GM23338 (cell line): ENCODE measurements at regions not wholly inside any gene's neighbourhood (a gene's known extent, or its start where the extent isn't known, plus 50 kb on each side); places are given as distances from the start of the nearest gene placed in this dataset.
A peak's percentile ranks its signal among the peaks of the same experiment; 100 is the strongest.

Source experiments
- ATAC-seq: fragments of 200-7000 bp; cut with Tn5 transposase; 3 replicates; pipeline ENCODE4 v1.9.1; 2020
- DNase-seq: peaks from one replicate; pipeline ENCODE4 v3.0.0-alpha.2; 2015; ENCODE audit warnings: low spot score
- H2AFZ ChIP-seq: fragments of 200-600 bp; sonication (generic); 2 replicates; pipeline ENCODE4 v1.8.0; 2016; ENCODE audit warnings: antibody characterized with exemption, mild to moderate bottlenecking, moderate library complexity
- H3F3A ChIP-seq: fragments of 200-600 bp; sonication (generic); replicated peaks from 2 replicates; pipeline ENCODE4 v1.8.0; 2017; ENCODE audit warnings: antibody characterized with exemption, mixed run types, low read depth
- H3K27ac ChIP-seq: fragments of 200-600 bp; sonication (generic); 2 replicates; pipeline ENCODE4 v1.6.1; 2016; ENCODE audit warnings: low read depth
- H3K27me3 ChIP-seq: fragments of 200-600 bp; sonication (generic); 2 replicates; pipeline ENCODE4 v1.8.0; 2016; ENCODE audit warnings: mild to moderate bottlenecking, mixed run types, moderate library complexity; ENCODE audit not compliant: insufficient read depth
- H3K36me3 ChIP-seq: fragments of 200-600 bp; sonication (generic); 2 replicates; pipeline ENCODE4 v1.8.0; 2016; ENCODE audit warnings: mild to moderate bottlenecking; ENCODE audit not compliant: insufficient read depth
- H3K4me1 ChIP-seq: fragments of 200-600 bp; sonication (generic); 2 replicates; pipeline ENCODE4 v1.8.0; 2016; ENCODE audit warnings: mild to moderate bottlenecking, moderate library complexity; ENCODE audit not compliant: insufficient read depth
- H3K4me2 ChIP-seq: fragments of 200-600 bp; sonication (generic); 2 replicates; pipeline ENCODE4 v1.7.1; 2017; ENCODE audit warnings: mixed run types
- H3K4me3 ChIP-seq: fragments of 200-600 bp; sonication (generic); 2 replicates; pipeline ENCODE4 v1.6.1; 2016; ENCODE audit warnings: mixed run types
- H3K79me2 ChIP-seq: fragments of 200-600 bp; sonication (generic); replicated peaks from 2 replicates; pipeline ENCODE4 v1.8.0; 2017; ENCODE audit warnings: mild to moderate bottlenecking; ENCODE audit not compliant: insufficient read depth
- H3K9me2 ChIP-seq: fragments of 200-600 bp; sonication (generic); 2 replicates; pipeline ENCODE4 v1.8.0; 2017; ENCODE audit not compliant: insufficient read depth
- H4K20me1 ChIP-seq: fragments of 200-600 bp; sonication (generic); replicated peaks from 2 replicates; pipeline ENCODE4 v1.8.0; 2017; ENCODE audit warnings: mild to moderate bottlenecking; ENCODE audit not compliant: insufficient read depth
- H3K27ac Mint-ChIP-seq: 2 replicates; pipeline ENCODE4 v1.8.0; 2020; ENCODE audit warnings: inconsistent platforms, mild to moderate bottlenecking, moderate library complexity, mixed read lengths
- H3K27me3 Mint-ChIP-seq: 3 replicates; pipeline ENCODE4 v1.8.0; 2022; ENCODE audit warnings: low read depth, mild to moderate bottlenecking, moderate library complexity, mixed read lengths, inconsistent platforms; ENCODE audit not compliant: insufficient read depth, poor library complexity
- H3K36me3 Mint-ChIP-seq: 3 replicates; pipeline ENCODE4 v1.8.0; 2021; ENCODE audit warnings: low read depth, mild to moderate bottlenecking, inconsistent platforms, moderate library complexity, mixed read lengths
- H3K4me1 Mint-ChIP-seq: 3 replicates; pipeline ENCODE4 v1.8.0; 2020; ENCODE audit warnings: mild to moderate bottlenecking, inconsistent platforms, mixed read lengths
- H3K4me3 Mint-ChIP-seq: 3 replicates; pipeline ENCODE4 v1.8.0; 2021; ENCODE audit warnings: moderate library complexity, mild to moderate bottlenecking, inconsistent platforms, mixed read lengths
- H3K9me3 Mint-ChIP-seq: 3 replicates; pipeline ENCODE4 v1.8.0; 2020; ENCODE audit warnings: moderate library complexity, mild to moderate bottlenecking, inconsistent platforms, mixed read lengths
- CREB1 ChIP-seq: fragments of 250-450 bp; sonication (Bioruptor Pico); IDR thresholded peaks from 2 replicates; pipeline ENCODE4 v1.5.0; 2020; ENCODE audit warnings: low read depth, mild to moderate bottlenecking, moderate library complexity
- CTCF ChIP-seq, 2 experiments: fragments of 200-600 bp in 1 of 2; sonication (generic) in 1 of 2; conservative IDR thresholded peaks; 2 replicates each; pipeline versions ENCODE4 v1.5.1 to v1.6.1; 2016 to 2017; ENCODE audit warnings: antibody characterized with exemption in 2 of 2, low read depth in 2 of 2, mild to moderate bottlenecking in 2 of 2, moderate library complexity in 1 of 2
- ETS1 ChIP-seq: IDR thresholded peaks from 2 replicates; pipeline ENCODE4 v1.6.1; 2016; ENCODE audit warnings: antibody characterized with exemption
- EZH2phosphoT487 ChIP-seq: fragments of 200-600 bp; sonication (generic); IDR thresholded peaks from one replicate; pipeline ENCODE4 v1.8.1; 2018; ENCODE audit warnings: antibody characterized with exemption; ENCODE audit not compliant: unreplicated experiment
- JUNB ChIP-seq: IDR thresholded peaks from one replicate; pipeline ENCODE4 v1.6.1; 2016; ENCODE audit warnings: antibody characterized with exemption; ENCODE audit not compliant: unreplicated experiment
- NANOG ChIP-seq: IDR thresholded peaks from 2 replicates; pipeline ENCODE4 v1.6.1; 2016; ENCODE audit warnings: antibody characterized with exemption, borderline replicate concordance
- REST ChIP-seq: IDR thresholded peaks from one replicate; pipeline ENCODE4 v1.6.1; 2018; ENCODE audit warnings: antibody characterized with exemption; ENCODE audit not compliant: unreplicated experiment
- STAT1 ChIP-seq: IDR thresholded peaks from one replicate; pipeline ENCODE4 v1.6.1; 2016; ENCODE audit warnings: antibody characterized with exemption; ENCODE audit not compliant: unreplicated experiment
- ZNF114 ChIP-seq: fragments of 250-450 bp; sonication (Bioruptor Pico); IDR thresholded peaks from 2 replicates; pipeline ENCODE4 v1.5.0; 2020; ENCODE audit warnings: mild to moderate bottlenecking, moderate library complexity

GRCh38 chr2:8281234-8281633, 400.6 kb upstream of the ID2 start:
- Mint-ChIP-seq H3K36me3 (no peaks in the 10 kb centered on the region), H3K9me3 (no peaks in the 10 kb centered on the region; the same call in 2 of the 3 replicates), H3K4me3 (no peak overlapping the region), H3K27ac (no peak overlapping the region), H3K27me3 (peaks cover 2% of the 10 kb centered on the region), H3K4me1 (peaks cover 6% of the 10 kb centered on the region)
- Histone ChIP-seq H3K4me1 (no peaks in the 10 kb centered on the region), H4K20me1 (no peaks in the 10 kb centered on the region), H3K4me2 (no peak overlapping the region), H3K9me2 (no peaks in the 10 kb centered on the region; the same call in 1 of the 2 replicates), H3K79me2 (no peaks in the 10 kb centered on the region), H3K36me3 (no peaks in the 10 kb centered on the region), H3K27me3 (no peaks in the 10 kb centered on the region), H3F3A (no peaks in the 10 kb centered on the region), H3K4me3 (no peak overlapping the region), H2AFZ (peak overlapping the region; percentile 75), H3K27ac (no peak overlapping the region)
- TF ChIP-seq JUNB (no peak), REST (no peak), NANOG (no peak), CTCF (conservative IDR thresholded peaks at IDR 0.05; ENCODE audit: low read depth in 2 of 2) (no peak), CREB1 (CRISPR knock-in tag) (no peak), STAT1 (no peak), EZH2phosphoT487 (no peak)
- ATAC-seq, result no peak
- no peak for DNase-seq

GRCh38 chr2:8281950-8282857, 399.7 kb upstream of the ID2 start:
- H3K9me3 Mint-ChIP-seq, result no peaks in the 10 kb centered on the region; the same call in 2 of the 3 replicates
- peak overlapping the region; percentile 75; the same call in 1 of the 2 replicates for H2AFZ ChIP-seq
- no peak for TF ChIP-seq NANOG
- no peak for TF ChIP-seq REST
- TF ChIP-seq CREB1 (CRISPR knock-in tag), result no peak
- TF ChIP-seq ETS1, result no peak
- no peak for TF ChIP-seq JUNB
- no peak for TF ChIP-seq ZNF114 (CRISPR knock-in tag)
- no peak for TF ChIP-seq STAT1

More at GRCh38 chr2:8281950-8282857, 399.7 kb upstream of the ID2 start:
- Histone ChIP-seq H3K4me2 (no peak overlapping the region), H3F3A (no peaks in the 10 kb centered on the region), H4K20me1 (no peaks in the 10 kb centered on the region), H3K36me3 (no peaks in the 10 kb centered on the region), H3K27me3 (no peaks in the 10 kb centered on the region), H3K4me1 (no peaks in the 10 kb centered on the region), H3K9me2 (no peaks in the 10 kb centered on the region; the same call in 1 of the 2 replicates), H3K4me3 (no peak overlapping the region), H3K27ac (no peak overlapping the region), H3K79me2 (no peaks in the 10 kb centered on the region)
- no peak overlapping the region for H3K4me3 Mint-ChIP-seq
- H3K27ac Mint-ChIP-seq, result no peak overlapping the region; the same call in 1 of the 2 replicates
- ATAC-seq (no peak), DNase-seq (peak; percentile 5)
- peaks cover 6% of the 10 kb centered on the region for H3K4me1 Mint-ChIP-seq
- 0 out of 3 replicates have a peak, but pooled peaks cover 2% of the 10 kb centered on the region for H3K36me3 Mint-ChIP-seq
- peaks cover 2% of the 10 kb centered on the region for H3K27me3 Mint-ChIP-seq
